ENCODE measurements at regions not wholly inside any gene's neighbourhood (a gene's known extent, or its start where the extent isn't known, plus 50 kb on each side); places are given as distances from the start of the nearest gene placed in this dataset.
"Not testable (repeated sequence)": the region's sequence is repeated elsewhere in the genome, so short reads cannot be mapped to it uniquely, and the experiment has no call there.

DNA sequence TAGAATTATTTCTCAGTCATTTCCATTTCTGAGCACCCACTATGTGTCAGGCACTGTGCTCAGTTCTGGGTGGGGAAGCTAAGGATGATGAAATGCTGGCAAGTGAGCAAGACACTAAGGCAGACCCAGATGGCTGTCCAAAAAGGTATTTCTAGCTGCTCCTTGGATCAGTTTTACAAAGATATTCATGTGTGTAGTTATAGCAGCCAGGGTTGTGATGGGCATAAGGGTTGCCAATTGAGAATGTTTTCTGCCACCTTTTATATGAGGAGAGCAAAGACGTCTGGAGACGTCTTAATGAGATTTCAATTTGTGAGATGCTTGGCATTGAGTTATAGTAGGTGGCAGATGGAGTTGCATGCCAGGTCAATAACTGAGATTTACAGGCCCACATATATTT, 197.1 kb upstream of the RASGRP1 start:
- Histone ChIP-seq H3K36me3 (ENCODE audit: control insufficient read depth in 3 of 3, insufficient read depth in 2 of 3, low read depth in 1 of 3, low read length in 3 of 3) (no peaks in the 10 kb centered on the region), H3K9me3 (ENCODE audit: control insufficient read depth in 2 of 2, insufficient read depth in 1 of 2, low read depth in 1 of 2, low read length in 1 of 2) (no peaks in the 10 kb centered on the region), H3K27me3 (ENCODE audit: control insufficient read depth in 3 of 3, insufficient read depth in 3 of 3, low read length in 3 of 3) (no peaks in the 10 kb centered on the region), H3K27ac (ENCODE audit: low read depth in 1 of 3, low read length in 2 of 3) (no peak overlapping the region), H3K4me3 (ENCODE audit: low read depth in 1 of 3, low read length in 3 of 3) (no peak overlapping the region), H3K4me1 (ENCODE audit: control insufficient read depth in 3 of 3, insufficient read depth in 2 of 3, low read depth in 1 of 3, low read length in 2 of 3) (no peaks in the 10 kb centered on the region)
- WGBS, 3 donors, result 86 to 95% (median 92%) methylated on average over 2 of the region's 2 CpGs
- FAIRE-seq (no peak), DNase-seq (no peak)

DNA sequence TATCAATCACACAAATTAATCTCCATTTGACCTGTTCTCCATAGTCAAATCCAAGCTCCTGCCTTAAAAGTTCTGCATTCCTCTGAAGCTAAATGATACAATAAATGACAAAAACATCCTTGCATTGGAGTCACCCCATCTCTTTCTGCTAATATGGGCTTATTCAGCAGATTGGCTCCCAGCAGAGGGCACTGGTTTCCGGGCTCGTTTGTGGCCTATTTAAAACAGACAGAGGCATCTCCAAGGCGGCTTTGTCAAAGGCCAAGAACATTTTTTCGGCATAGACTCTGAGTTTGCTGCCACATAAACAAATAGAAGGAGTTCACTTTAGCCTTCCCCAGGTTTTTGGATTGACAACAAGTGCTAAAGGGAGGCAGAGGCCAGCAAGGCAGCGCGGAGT, 204.4 kb upstream of the RASGRP1 start:
- Histone ChIP-seq H3K27me3 (ENCODE audit: control insufficient read depth in 3 of 3, insufficient read depth in 3 of 3, low read length in 3 of 3) (peaks cover 0 to 2% (median 0%) of the 10 kb centered on the region in 3 donors), H3K36me3 (ENCODE audit: control insufficient read depth in 3 of 3, insufficient read depth in 2 of 3, low read depth in 1 of 3, low read length in 3 of 3) (no peaks in the 10 kb centered on the region), H3K27ac (ENCODE audit: low read depth in 1 of 3, low read length in 2 of 3) (no peak overlapping the region), H3K9me3 (ENCODE audit: control insufficient read depth in 2 of 2, insufficient read depth in 1 of 2, low read depth in 1 of 2, low read length in 1 of 2) (no peaks in the 10 kb centered on the region), H3K4me3 (ENCODE audit: low read depth in 1 of 3, low read length in 3 of 3) (no peak overlapping the region), H3K4me1 (ENCODE audit: control insufficient read depth in 3 of 3, insufficient read depth in 2 of 3, low read depth in 1 of 3, low read length in 2 of 3) (no peaks in the 10 kb centered on the region)
- DNase-seq (peak in 1 of 2 donors; percentile 7), FAIRE-seq (no peak)
- 48 to 63% (median 61%) methylated on average over 6 of the region's 6 CpGs for WGBS, 3 donors

DNA sequence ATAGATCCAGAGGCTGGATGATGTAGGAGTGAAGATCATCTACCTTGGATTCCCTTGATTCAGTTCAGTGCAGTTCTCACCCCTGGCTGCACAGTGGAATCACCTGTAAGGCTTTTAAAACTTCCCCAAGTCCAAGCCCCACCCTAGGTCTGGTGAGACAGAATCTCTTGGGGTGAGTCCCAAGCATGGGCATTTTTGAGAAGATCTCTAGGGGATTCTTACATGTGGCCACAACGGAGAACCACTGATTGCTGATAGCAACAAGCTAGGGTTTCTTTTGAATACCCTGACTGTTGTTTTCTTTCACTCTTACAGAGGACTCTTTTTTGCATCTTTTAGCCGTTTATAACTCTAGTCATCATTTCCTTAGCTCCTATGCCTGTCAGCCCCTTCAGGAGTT, 204.9 kb upstream of the RASGRP1 start:
- H3K9me3 ChIP-seq (ENCODE audit: control insufficient read depth in 2 of 2, insufficient read depth in 1 of 2, low read depth in 1 of 2, low read length in 1 of 2), result no peaks in the 10 kb centered on the region

DNA sequence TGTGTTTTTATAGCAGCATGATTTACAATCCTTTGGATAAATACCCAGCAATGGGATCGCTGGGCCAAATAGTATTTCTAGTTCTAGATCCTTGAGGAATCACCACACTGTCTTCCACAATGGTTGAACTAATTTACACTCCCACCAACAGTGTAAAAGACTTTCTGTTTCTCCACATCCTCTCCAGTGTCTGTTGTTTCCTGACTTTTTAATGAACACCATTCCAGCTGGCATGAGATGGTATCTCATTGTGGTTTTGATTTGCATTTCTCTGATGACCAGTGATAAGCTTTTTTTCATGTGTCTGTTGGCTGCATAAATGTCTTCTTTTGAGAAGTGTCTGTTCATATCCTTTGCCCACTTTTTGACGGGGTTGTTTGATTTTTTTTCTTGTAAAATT, 209.5 kb upstream of the RASGRP1 start:
- not testable (repeated sequence) for H3K9me3 ChIP-seq (ENCODE audit: control insufficient read depth in 2 of 2, insufficient read depth in 1 of 2, low read depth in 1 of 2, low read length in 1 of 2); H3K36me3 ChIP-seq (ENCODE audit: control insufficient read depth in 3 of 3, insufficient read depth in 2 of 3, low read depth in 1 of 3, low read length in 3 of 3); H3K4me1 ChIP-seq (ENCODE audit: control insufficient read depth in 3 of 3, insufficient read depth in 2 of 3, low read depth in 1 of 3, low read length in 2 of 3); H3K27ac ChIP-seq (ENCODE audit: low read depth in 1 of 3, low read length in 2 of 3); FAIRE-seq; DNase-seq; H3K27me3 ChIP-seq (ENCODE audit: control insufficient read depth in 3 of 3, insufficient read depth in 3 of 3, low read length in 3 of 3); H3K4me3 ChIP-seq (ENCODE audit: low read depth in 1 of 3, low read length in 3 of 3)
- WGBS, 3 donors, result 84 to 91% (median 85%) methylated on average over 2 of the region's 2 CpGs

More for the DNA sequence above, 204.9 kb upstream of the RASGRP1 start:
- peaks cover 0 to 2% (median 0%) of the 10 kb centered on the region in 3 donors for H3K27me3 ChIP-seq (ENCODE audit: control insufficient read depth in 3 of 3, insufficient read depth in 3 of 3, low read length in 3 of 3)
- H3K27ac ChIP-seq (ENCODE audit: low read depth in 1 of 3, low read length in 2 of 3), result no peak overlapping the region
- WGBS, 3 donors, result 64 to 72% (median 66%) methylated on average over 2 of the region's 2 CpGs
- no peak for FAIRE-seq
- H3K4me3 ChIP-seq (ENCODE audit: low read depth in 1 of 3, low read length in 3 of 3), result no peak overlapping the region
- no peaks in the 10 kb centered on the region for H3K4me1 ChIP-seq (ENCODE audit: control insufficient read depth in 3 of 3, insufficient read depth in 2 of 3, low read depth in 1 of 3, low read length in 2 of 3)
- no peaks in the 10 kb centered on the region for H3K36me3 ChIP-seq (ENCODE audit: control insufficient read depth in 3 of 3, insufficient read depth in 2 of 3, low read depth in 1 of 3, low read length in 3 of 3)
- no peak for DNase-seq

DNA sequence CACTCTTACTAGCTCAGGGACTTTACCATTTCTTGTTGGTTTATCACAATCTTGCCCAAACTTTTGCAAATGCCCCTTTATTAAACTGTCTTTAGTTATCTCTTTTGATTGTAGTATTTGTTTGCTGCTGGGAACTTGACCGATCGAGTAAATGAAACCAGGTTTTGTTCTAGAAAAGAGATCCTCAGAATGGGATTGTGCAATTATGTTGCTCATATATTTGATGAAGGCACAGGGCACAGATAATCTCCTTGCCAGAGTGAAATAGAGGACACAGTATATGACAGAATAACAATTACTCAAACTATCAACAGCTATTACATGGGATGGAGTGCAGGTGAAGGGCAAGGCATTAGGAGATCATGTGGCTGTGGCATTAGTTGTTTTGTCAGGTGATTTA, 216.6 kb upstream of the RASGRP1 start:
- FAIRE-seq, result no peak

DNA sequence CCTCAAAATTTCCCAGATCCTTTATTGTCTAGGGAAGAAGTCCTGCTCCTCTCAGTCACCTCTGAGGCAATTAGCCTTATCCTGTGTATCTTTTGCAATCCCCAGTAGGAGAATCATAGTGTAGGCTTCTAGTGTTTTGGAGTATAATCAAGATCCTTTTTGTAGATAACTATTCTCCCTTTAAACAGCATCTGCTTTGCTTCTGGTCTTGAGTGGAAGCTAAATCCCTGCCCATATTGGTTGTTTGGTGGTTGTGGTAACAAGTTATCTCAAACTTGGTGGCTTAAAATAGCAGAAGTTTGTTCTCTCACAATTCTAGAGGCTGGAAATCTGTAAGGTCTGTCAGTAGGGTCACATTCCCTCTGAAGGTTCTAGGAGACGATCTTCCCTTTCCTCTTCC, 217.5 kb upstream of the RASGRP1 start:
- no peak for FAIRE-seq
- no peaks in the 10 kb centered on the region for H3K36me3 ChIP-seq (ENCODE audit: control insufficient read depth in 3 of 3, insufficient read depth in 2 of 3, low read depth in 1 of 3, low read length in 3 of 3)
- H3K4me3 ChIP-seq (ENCODE audit: low read depth in 1 of 3, low read length in 3 of 3), result no peak overlapping the region
- no peak overlapping the region for H3K27ac ChIP-seq (ENCODE audit: low read depth in 1 of 3, low read length in 2 of 3)
- peaks cover 0 to 6% (median 0%) of the 10 kb centered on the region in 3 donors for H3K27me3 ChIP-seq (ENCODE audit: control insufficient read depth in 3 of 3, insufficient read depth in 3 of 3, low read length in 3 of 3)
- DNase-seq, result no peak
- 81 to 100% (median 82%) methylated on average over 1 of the region's 1 CpG for WGBS, 3 donors
- H3K9me3 ChIP-seq (ENCODE audit: control insufficient read depth in 2 of 2, insufficient read depth in 1 of 2, low read depth in 1 of 2, low read length in 1 of 2), result no peaks in the 10 kb centered on the region
- H3K4me1 ChIP-seq (ENCODE audit: control insufficient read depth in 3 of 3, insufficient read depth in 2 of 3, low read depth in 1 of 3, low read length in 2 of 3), result no peaks in the 10 kb centered on the region

More for the DNA sequence above, 216.6 kb upstream of the RASGRP1 start:
- no peak for DNase-seq
- Histone ChIP-seq H3K9me3 (ENCODE audit: control insufficient read depth in 2 of 2, insufficient read depth in 1 of 2, low read depth in 1 of 2, low read length in 1 of 2) (no peaks in the 10 kb centered on the region), H3K27me3 (ENCODE audit: control insufficient read depth in 3 of 3, insufficient read depth in 3 of 3, low read length in 3 of 3) (peaks cover 0 to 6% (median 0%) of the 10 kb centered on the region in 3 donors), H3K36me3 (ENCODE audit: control insufficient read depth in 3 of 3, insufficient read depth in 2 of 3, low read depth in 1 of 3, low read length in 3 of 3) (no peaks in the 10 kb centered on the region), H3K27ac (ENCODE audit: low read depth in 1 of 3, low read length in 2 of 3) (no peak overlapping the region), H3K4me3 (ENCODE audit: low read depth in 1 of 3, low read length in 3 of 3) (no peak overlapping the region), H3K4me1 (ENCODE audit: control insufficient read depth in 3 of 3, insufficient read depth in 2 of 3, low read depth in 1 of 3, low read length in 2 of 3) (no peaks in the 10 kb centered on the region)
- WGBS, 3 donors, result 81 to 91% (median 82%) methylated on average over 2 of the region's 2 CpGs

DNA sequence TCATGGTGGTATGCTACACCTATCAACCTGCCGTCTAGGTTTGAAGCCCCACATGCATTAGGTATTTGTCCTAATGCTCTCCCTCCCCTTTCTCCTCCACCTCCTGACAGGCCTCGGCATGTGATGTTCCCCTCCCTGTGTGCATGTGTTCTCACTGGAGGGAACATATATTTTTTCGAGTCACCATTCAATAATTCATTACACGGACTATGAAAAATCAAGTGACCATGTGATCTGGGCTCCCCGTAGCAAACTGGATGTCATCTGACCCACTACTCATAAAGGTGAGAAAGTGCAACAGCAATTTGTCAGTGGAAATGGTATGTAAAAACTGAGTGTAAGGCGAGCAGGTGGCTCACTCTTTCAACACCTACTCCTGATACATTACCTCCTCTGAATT, 224.3 kb upstream of the RASGRP1 start:
- FAIRE-seq (no peak), DNase-seq (no peak)
- H3K4me1 ChIP-seq (ENCODE audit: control insufficient read depth in 3 of 3, insufficient read depth in 2 of 3, low read depth in 1 of 3, low read length in 2 of 3), result no peaks in the 10 kb centered on the region
- H3K36me3 ChIP-seq (ENCODE audit: control insufficient read depth in 3 of 3, insufficient read depth in 2 of 3, low read depth in 1 of 3, low read length in 3 of 3), result no peaks in the 10 kb centered on the region
- 70 to 93% (median 79%) methylated on average over 6 of the region's 6 CpGs for WGBS, 3 donors
- no peak overlapping the region for H3K4me3 ChIP-seq (ENCODE audit: low read depth in 1 of 3, low read length in 3 of 3)
- H3K27ac ChIP-seq (ENCODE audit: low read depth in 1 of 3, low read length in 2 of 3), result no peak overlapping the region
- H3K27me3 ChIP-seq (ENCODE audit: control insufficient read depth in 3 of 3, insufficient read depth in 3 of 3, low read length in 3 of 3), result no peaks in the 10 kb centered on the region
- H3K9me3 ChIP-seq (ENCODE audit: control insufficient read depth in 2 of 2, insufficient read depth in 1 of 2, low read depth in 1 of 2, low read length in 1 of 2), result no peaks in the 10 kb centered on the region

DNA sequence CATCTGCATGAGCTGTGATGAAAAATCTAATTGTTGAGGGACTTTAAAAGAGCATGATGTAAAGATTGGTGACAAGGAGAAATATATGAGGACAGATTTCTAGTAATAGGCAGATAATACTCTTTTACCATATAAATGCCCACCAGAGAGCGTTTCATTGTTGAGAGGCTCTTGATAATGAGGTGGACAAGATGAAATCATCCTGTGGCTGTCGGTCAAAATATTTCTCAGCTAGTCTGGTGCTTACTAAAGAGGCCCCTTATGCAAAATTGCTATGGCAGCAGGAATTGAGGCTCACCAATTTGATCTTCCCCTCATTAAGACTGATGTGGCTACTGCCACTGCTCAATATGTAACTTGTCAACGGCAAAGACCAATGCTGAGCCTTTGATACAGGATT, 225.0 kb upstream of the RASGRP1 start:
- Histone ChIP-seq H3K27ac (ENCODE audit: low read depth in 1 of 3, low read length in 2 of 3) (no peak overlapping the region), H3K36me3 (ENCODE audit: control insufficient read depth in 3 of 3, insufficient read depth in 2 of 3, low read depth in 1 of 3, low read length in 3 of 3) (no peaks in the 10 kb centered on the region), H3K27me3 (ENCODE audit: control insufficient read depth in 3 of 3, insufficient read depth in 3 of 3, low read length in 3 of 3) (no peaks in the 10 kb centered on the region), H3K4me1 (ENCODE audit: control insufficient read depth in 3 of 3, insufficient read depth in 2 of 3, low read depth in 1 of 3, low read length in 2 of 3) (no peaks in the 10 kb centered on the region), H3K9me3 (ENCODE audit: control insufficient read depth in 2 of 2, insufficient read depth in 1 of 2, low read depth in 1 of 2, low read length in 1 of 2) (no peaks in the 10 kb centered on the region), H3K4me3 (ENCODE audit: low read depth in 1 of 3, low read length in 3 of 3) (no peak overlapping the region)
- 87 to 92% (median 90%) methylated on average over 3 of the region's 3 CpGs for WGBS, 3 donors
- DNase-seq (no peak), FAIRE-seq (no peak)

DNA sequence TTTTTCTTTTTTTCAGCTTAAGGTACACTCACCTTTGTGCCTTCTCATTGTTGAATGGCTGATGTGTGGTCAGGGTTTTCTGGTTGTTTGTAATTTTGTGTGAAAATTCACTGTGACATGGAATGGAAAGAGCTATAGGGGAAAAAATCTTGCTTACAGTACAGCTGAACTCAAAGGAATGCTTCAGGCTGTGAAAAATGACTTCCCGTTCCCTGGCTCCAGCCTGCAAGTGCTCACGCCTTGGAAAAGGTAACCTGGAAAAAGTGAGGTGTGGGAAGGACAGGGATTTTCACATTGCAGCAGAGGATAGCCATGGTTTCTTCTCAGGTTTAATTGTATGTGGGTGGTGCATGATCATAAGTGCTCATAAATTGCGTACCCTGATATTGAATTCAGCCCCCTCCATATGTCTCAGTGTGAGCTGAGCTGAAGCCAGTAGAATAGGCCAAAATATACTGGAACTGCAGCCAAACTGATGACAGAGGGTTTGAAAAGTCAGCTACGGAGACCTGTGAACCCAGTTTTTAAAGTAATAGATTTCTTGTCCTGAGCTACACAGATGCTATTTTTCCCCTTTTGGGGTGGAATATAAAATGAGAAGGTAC, 228.7 kb upstream of the RASGRP1 start:
- no peak overlapping the region for H3K4me3 ChIP-seq (ENCODE audit: low read depth in 1 of 3, low read length in 3 of 3)
- no peak for FAIRE-seq
- 62 to 63% (median 62%) methylated on average over 4 of the region's 4 CpGs for WGBS, 3 donors

More for the DNA sequence above, 228.7 kb upstream of the RASGRP1 start:
- Histone ChIP-seq H3K27ac (ENCODE audit: low read depth in 1 of 3, low read length in 2 of 3) (no peak overlapping the region), H3K36me3 (ENCODE audit: control insufficient read depth in 3 of 3, insufficient read depth in 2 of 3, low read depth in 1 of 3, low read length in 3 of 3) (no peaks in the 10 kb centered on the region), H3K4me1 (ENCODE audit: control insufficient read depth in 3 of 3, insufficient read depth in 2 of 3, low read depth in 1 of 3, low read length in 2 of 3) (no peaks in the 10 kb centered on the region), H3K9me3 (ENCODE audit: control insufficient read depth in 2 of 2, insufficient read depth in 1 of 2, low read depth in 1 of 2, low read length in 1 of 2) (no peaks in the 10 kb centered on the region), H3K27me3 (ENCODE audit: control insufficient read depth in 3 of 3, insufficient read depth in 3 of 3, low read length in 3 of 3) (no peaks in the 10 kb centered on the region)
- no peak for DNase-seq

Measured in small intestine (tissue), 7 donors.